NT2/D1 (cell line): ENCODE measurements at regions not wholly inside any gene's neighbourhood (a gene's known extent, or its start where the extent isn't known, plus 50 kb on each side); places are given as distances from the start of the nearest gene placed in this dataset.

Experiments
- SUZ12 ChIP-seq: IDR thresholded peaks from 2 replicates; pipeline ENCODE4 v1.6.1; 2011; ENCODE audit not compliant: insufficient read length, insufficient read depth; ENCODE audit errors: extremely low read depth
- ZNF274 ChIP-seq: IDR thresholded peaks from 2 replicates; pipeline ENCODE4 v1.6.1; 2011; ENCODE audit warnings: mild to moderate bottlenecking, low read depth, low read length

DNA sequence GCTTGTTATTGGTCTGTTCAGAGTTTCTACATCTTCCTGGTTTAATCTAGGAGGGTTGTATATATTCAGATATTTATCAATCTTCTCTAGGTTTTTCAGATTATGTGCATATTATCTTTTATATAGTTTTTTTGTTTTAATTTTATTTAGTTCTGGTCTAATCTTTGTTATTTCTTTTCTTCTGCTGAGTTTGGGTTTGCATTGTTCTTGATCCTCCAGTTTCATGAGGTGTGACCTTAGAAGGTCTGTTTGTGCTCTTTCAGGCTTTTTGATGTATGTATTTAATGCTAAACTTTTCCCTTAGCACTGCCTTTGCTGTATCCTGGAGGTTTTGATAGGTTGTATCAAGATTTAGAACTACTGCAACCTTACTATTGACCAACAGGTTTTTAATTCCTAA, 117.7 kb downstream of the VPREB1 start:
- TF ChIP-seq ZNF274 (no peak), SUZ12 (no peak)
